ENCODE measurements at regions not wholly inside any gene's neighbourhood (a gene's known extent, or its start where the extent isn't known, plus 50 kb on each side); places are given as distances from the start of the nearest gene placed in this dataset.

- WGBS: 72% methylated on average over 5 of the region's 5 CpGs
- no peaks in the 10 kb centered on the region for H3K4me1 ChIP-seq (ENCODE audit: control insufficient read depth in 4 of 4, insufficient read depth in 4 of 4, low read length in 3 of 4)
Observed at GRCh38 chr2:139685090-139685983, 905.1 kb upstream of the NXPH2 start.

More at GRCh38 chr2:139685090-139685983, 905.1 kb upstream of the NXPH2 start:
- no peak for DNase-seq (ENCODE audit: low spot score)
- Histone ChIP-seq H3K4me3 (ENCODE audit: low read depth in 1 of 3, low read length in 3 of 3) (no peak overlapping the region), H3K9me3 (ENCODE audit: control insufficient read depth in 4 of 4, low read length in 3 of 4) (no peaks in the 10 kb centered on the region), H3K36me3 (ENCODE audit: control insufficient read depth in 4 of 4, insufficient read depth in 3 of 4, low read depth in 1 of 4, low read length in 3 of 4) (no peaks in the 10 kb centered on the region), H3K9ac (ENCODE audit: low read depth in 1 of 2, low read length in 2 of 2) (no peak overlapping the region), H3K27ac (ENCODE audit: low read depth in 1 of 2, low read length in 2 of 2) (no peak overlapping the region), H3K27me3 (ENCODE audit: control insufficient read depth in 4 of 4, insufficient read depth in 4 of 4, low read length in 3 of 4) (no peaks in the 10 kb centered on the region)
- TF ChIP-seq CTCF (IDR thresholded peaks at IDR 0.05; ENCODE audit: low read depth, low read length, missing input control) (no peak), REST (IDR thresholded peaks at IDR 0.05) (no peak), YY1 (IDR thresholded peaks at IDR 0.05) (no peak), EGR1 (IDR thresholded peaks at IDR 0.05; ENCODE audit: low read depth in 2 of 2) (no peak), RAD21 (IDR thresholded peaks at IDR 0.05) (no peak), SP1 (IDR thresholded peaks at IDR 0.05) (no peak), ATF3 (IDR thresholded peaks at IDR 0.05) (no peak), JUND (IDR thresholded peaks at IDR 0.05) (no peak), HNF4G (IDR thresholded peaks at IDR 0.05) (no peak), FOXA2 (IDR thresholded peaks at IDR 0.05) (no peak), GABPA (IDR thresholded peaks at IDR 0.05 in 1 of 2, conservative IDR thresholded peaks at IDR 0.05 in 1 of 2) (no peak), RXRA (IDR thresholded peaks at IDR 0.05) (no peak), FOXA1 (IDR thresholded peaks at IDR 0.05) (no peak), MAX (IDR thresholded peaks at IDR 0.05) (no peak), NR2F2 (IDR thresholded peaks at IDR 0.05) (no peak), ZBTB33 (IDR thresholded peaks at IDR 0.05) (no peak), TAF1 (conservative IDR thresholded peaks at IDR 0.05) (no peak), HNF4A (conservative IDR thresholded peaks at IDR 0.05) (no peak)

Data from liver (tissue), 8 donors.